A549 (cell line): ENCODE measurements at regions not wholly inside any gene's neighbourhood (a gene's known extent, or its start where the extent isn't known, plus 50 kb on each side); places are given as distances from the start of the nearest gene placed in this dataset.

Experiments
- ATAC-seq, 2 experiments: fragments of 200-7000 bp in 1 of 2; fragments of >200 bp in 1 of 2; cut with Nextera tagmentation in 1 of 2; cut with Tn5 transposase in 1 of 2; 3 replicates each; pipeline versions ENCODE4 v1.8.0 to v1.9.1; 2018 to 2020; ENCODE audit warnings: mild to moderate bottlenecking in 1 of 2, moderate library complexity in 1 of 2
- CTCF ChIA-PET: fragments of 300-600 bp; sonication (Branson Sonifier 250); formaldehyde crosslinking; extraction: SDS; loops from one replicate; lab custom pipeline; 2021; ENCODE audit warnings: antibody characterized with exemption, inconsistent platforms; lab: Yijun Ruan, JAX
- POLR2A ChIA-PET: fragments of 350-600 bp; formaldehyde crosslinking; extraction: SDS; loops from one replicate; lab custom pipeline; 2021; ENCODE audit warnings: antibody characterized with exemption, inconsistent platforms; lab: Yijun Ruan, JAX
- DNase-seq, 2 experiments: peaks; one replicate each; pipeline versions ENCODE4 v3.0.0 to v3.0.0-alpha.2; 2011 to 2016; ENCODE audit warnings: low read depth in 1 of 2, low spot score in 1 of 2
- FAIRE-seq: peaks from 2 replicates; lab custom pipeline; 2011; peaks lifted over from hg19 to GRCh38; lab: Jason Lieb, UNC
- H3K27ac ChIP-seq, 2 experiments: fragments of >200 bp; sonication (Bioruptor Twin); formaldehyde crosslinking; 3 replicates each; pipeline ENCODE4 v1.5.1; 2016 to 2017
- H3K4me1 ChIP-seq: fragments of >200 bp; sonication (Bioruptor Twin); formaldehyde crosslinking; 3 replicates; pipeline ENCODE4 v1.6.1; 2016
- H3K4me2 ChIP-seq: fragments of >200 bp; sonication (Bioruptor Twin); formaldehyde crosslinking; 3 replicates; pipeline ENCODE4 v1.6.1; 2016
- H3K4me3 ChIP-seq: fragments of >200 bp; sonication (Bioruptor Twin); formaldehyde crosslinking; 3 replicates; pipeline ENCODE4 v1.5.1; 2016
- H3K9me3 ChIP-seq: fragments of >200 bp; sonication (Bioruptor Twin); formaldehyde crosslinking; 3 replicates; pipeline ENCODE4 v1.6.1; 2016
- CBX2 ChIP-seq: fragments of 200-600 bp; sonication (generic); IDR thresholded peaks from 2 replicates; pipeline ENCODE4 v1.6.1; 2016; ENCODE audit warnings: low read depth, mild to moderate bottlenecking, borderline replicate concordance
- CBX8 ChIP-seq: fragments of 200-600 bp; sonication (generic); IDR thresholded peaks from 2 replicates; pipeline ENCODE4 v1.6.1; 2016
- CHD2 ChIP-seq: fragments of 150-350 bp; IDR thresholded peaks from 2 replicates; pipeline ENCODE4 v1.6.1; 2014; ENCODE audit warnings: low read length; ENCODE audit not compliant: partially characterized antibody
- CTCF ChIP-seq: fragments of >200 bp; sonication (Bioruptor Twin); formaldehyde crosslinking; IDR thresholded peaks from 3 replicates; pipeline ENCODE4 v1.5.1; 2016
- EHMT2 ChIP-seq: fragments of 200-600 bp; sonication (generic); IDR thresholded peaks from 2 replicates; pipeline ENCODE4 v1.6.1; 2016; ENCODE audit warnings: antibody characterized with exemption, low read depth, mild to moderate bottlenecking, moderate library complexity
- ESRRA ChIP-seq: fragments of 150-350 bp; IDR thresholded peaks from 2 replicates; pipeline ENCODE4 v1.6.1; 2014; ENCODE audit warnings: mild to moderate bottlenecking, low read length, borderline replicate concordance
- FOSL2 ChIP-seq, 2 experiments: fragments of 450-650 bp in 1 of 2; fragments of >200 bp in 1 of 2; sonication (Bioruptor Twin) in 1 of 2; formaldehyde crosslinking; IDR thresholded peaks; 2 replicates each; pipeline versions ENCODE4 v1.5.0 to v1.6.1; 2016 to 2020; ENCODE audit warnings: mild to moderate bottlenecking in 1 of 2, moderate library complexity in 1 of 2
- FOXS1 ChIP-seq: fragments of 250-450 bp; sonication (Bioruptor Pico); IDR thresholded peaks from 2 replicates; pipeline ENCODE4 v1.5.0; 2020; ENCODE audit warnings: mild to moderate bottlenecking, moderate library complexity
- GATA3 ChIP-seq: IDR thresholded peaks from 2 replicates; pipeline ENCODE4 v1.6.1; 2012; ENCODE audit warnings: borderline replicate concordance
- HEYL ChIP-seq: fragments of 250-450 bp; sonication (Bioruptor Pico); IDR thresholded peaks from 2 replicates; pipeline ENCODE4 v1.8.0; 2021; ENCODE audit warnings: mild to moderate bottlenecking, moderate library complexity
- HOXB13 ChIP-seq: fragments of 250-450 bp; sonication (Bioruptor Pico); IDR thresholded peaks from 2 replicates; pipeline ENCODE4 v1.5.0; 2020; ENCODE audit warnings: low read depth, mild to moderate bottlenecking, moderate library complexity
- HOXB5 ChIP-seq: fragments of 250-450 bp; sonication (Bioruptor Pico); IDR thresholded peaks from 2 replicates; pipeline ENCODE4 v1.5.0; 2020; ENCODE audit warnings: mild to moderate bottlenecking, moderate library complexity
- JUN ChIP-seq, 2 experiments: fragments of >200 bp; sonication (Bioruptor Twin); formaldehyde crosslinking; IDR thresholded peaks; 2 replicates in 1 of 2; 3 replicates in 1 of 2; pipeline ENCODE4 v1.6.1; 2016 to 2017
- KDM1A ChIP-seq: fragments of 200-600 bp; sonication (generic); IDR thresholded peaks from 2 replicates; pipeline ENCODE4 v1.6.1; 2016; ENCODE audit warnings: low read depth, mild to moderate bottlenecking
- KDM5A ChIP-seq: fragments of 200-600 bp; sonication (generic); IDR thresholded peaks from 2 replicates; pipeline ENCODE4 v1.6.1; 2016; ENCODE audit warnings: antibody characterized with exemption, mild to moderate bottlenecking
- MAX ChIP-seq: IDR thresholded peaks from 2 replicates; pipeline ENCODE4 v1.6.1; 2012
- NFE2L2 ChIP-seq: fragments of 150-350 bp; conservative IDR thresholded peaks from 2 replicates; pipeline ENCODE4 v1.6.1; 2014; ENCODE audit warnings: low read length
- RAD21 ChIP-seq, 2 experiments: fragments of >200 bp in 1 of 2; sonication (Bioruptor Twin) in 1 of 2; formaldehyde crosslinking in 1 of 2; IDR thresholded peaks in 1 of 2; conservative IDR thresholded peaks in 1 of 2; 2 replicates in 1 of 2; 3 replicates in 1 of 2; pipeline ENCODE4 v1.6.1; 2012 to 2018; ENCODE audit warnings: inconsistent platforms in 1 of 2
- RARB ChIP-seq: fragments of 250-450 bp; sonication (Bioruptor Pico); IDR thresholded peaks from 2 replicates; pipeline ENCODE4 v1.8.0; 2021; ENCODE audit warnings: mild to moderate bottlenecking, moderate library complexity
- REST ChIP-seq: fragments of 200-600 bp; sonication (generic); IDR thresholded peaks from 2 replicates; pipeline ENCODE4 v1.6.1; 2016; ENCODE audit warnings: antibody characterized with exemption, mild to moderate bottlenecking, moderate library complexity
- RNF2 ChIP-seq: fragments of 200-600 bp; sonication (generic); IDR thresholded peaks from 2 replicates; pipeline ENCODE4 v1.6.1; 2016; ENCODE audit warnings: low read depth, mild to moderate bottlenecking, antibody characterized with exemption, moderate library complexity, borderline replicate concordance
- SMC3 ChIP-seq: fragments of >200 bp; sonication (Bioruptor Twin); formaldehyde crosslinking; IDR thresholded peaks from 3 replicates; pipeline ENCODE4 v1.6.1; 2018; ENCODE audit warnings: inconsistent platforms
- TP53 ChIP-seq: fragments of 250-450 bp; sonication (Bioruptor Pico); IDR thresholded peaks from 2 replicates; pipeline ENCODE4 v1.5.0; 2021; ENCODE audit warnings: mild to moderate bottlenecking, moderate library complexity
- USF2 ChIP-seq: fragments of 450-650 bp; IDR thresholded peaks from 2 replicates; pipeline ENCODE4 v1.6.1; 2014; ENCODE audit warnings: antibody characterized with exemption
- ZC3H11A ChIP-seq: fragments of 450-650 bp; IDR thresholded peaks from 2 replicates; pipeline ENCODE4 v1.6.1; 2014; ENCODE audit warnings: antibody characterized with exemption, mild to moderate bottlenecking
- WGBS: methylation state at CpG from one replicate; pipeline ENCODE4 v1.1.6; 2017; ENCODE audit errors: missing lambda C conversion rate; 5-methylcytosine and 5-hydroxymethylcytosine counted together

GRCh38 chr14:48853159-48853558 lies 733.0 kb downstream of the RPS29 start:
- CTCF ChIA-PET: interaction anchor here (0.6 kb wide), 3 partner anchors 92 to 1031 kb away, joined by 3 to 4 read pairs (median 3); no protein-coding TSS in a partner anchor
- ATAC-seq: no peak
- WGBS: 24% methylated on average over 5 of the region's 5 CpGs
- TF ChIP-seq TP53 (no peak), CHD2 (no peak), RNF2 (no peak), REST (no peak), FOXS1 (CRISPR knock-in tag) (no peak)
- DNase-seq: no peak
- Histone ChIP-seq H3K9me3 (no peaks in the 10 kb centered on the region), H3K4me2 (no peak overlapping the region), H3K4me1 (no peaks in the 10 kb centered on the region), H3K27ac (no peak overlapping the region), H3K4me3 (no peak overlapping the region)
- FAIRE-seq: no peak
- POLR2A ChIA-PET: no interaction called here

GRCh38 chr14:48849741-48850322 lies 736.3 kb downstream of the RPS29 start:
- no peak for DNase-seq
- no peak for TF ChIP-seq MAX
- TF ChIP-seq RARB (CRISPR knock-in tag): no peak
- TF ChIP-seq ESRRA: no peak
- no peak for TF ChIP-seq EHMT2
- no peak for TF ChIP-seq NFE2L2
- no peak for TF ChIP-seq SMC3
- no peak for TF ChIP-seq CBX2
- TF ChIP-seq HOXB13 (CRISPR knock-in tag): no peak
- no peak for TF ChIP-seq KDM1A
- no peak for TF ChIP-seq FOSL2 (IDR thresholded peaks at IDR 0.05)
- no peak for TF ChIP-seq FOSL2 (CRISPR knock-in tag; IDR thresholded peaks at IDR 0.05)
- TF ChIP-seq JUN (IDR thresholded peaks at IDR 0.05): no peak
- FAIRE-seq: no peak
- ChIA-PET CTCF (no interaction called here), POLR2A (no interaction called here)
- H3K4me3 ChIP-seq: no peak overlapping the region
- 0% methylated on average over 2 of the region's 2 CpGs for WGBS
- no peak overlapping the region for H3K4me2 ChIP-seq
- no peaks in the 10 kb centered on the region for H3K4me1 ChIP-seq
- no peaks in the 10 kb centered on the region for H3K9me3 ChIP-seq
- no peak for ATAC-seq
- no peak overlapping the region for H3K27ac ChIP-seq

- DNase-seq: no peak
- no peak for FAIRE-seq
- no peak overlapping the region for H3K27ac ChIP-seq
- H3K9me3 ChIP-seq: no peaks in the 10 kb centered on the region
- no peak overlapping the region for H3K4me2 ChIP-seq
- no peak for ATAC-seq
- ChIA-PET CTCF (no interaction called here), POLR2A (no interaction called here)
- H3K4me3 ChIP-seq: no peak overlapping the region
- no peaks in the 10 kb centered on the region for H3K4me1 ChIP-seq
- 4% methylated on average over 2 of the region's 2 CpGs for WGBS
- TF ChIP-seq TP53: no peak
- TF ChIP-seq CTCF: no peak
- no peak for TF ChIP-seq GATA3
- no peak for TF ChIP-seq ZC3H11A
- TF ChIP-seq HEYL (CRISPR knock-in tag): no peak
- no peak for TF ChIP-seq HOXB5
- no peak for TF ChIP-seq KDM5A
- TF ChIP-seq REST: no peak
- TF ChIP-seq CBX8: no peak
- no peak for TF ChIP-seq USF2
- no peak for TF ChIP-seq RAD21 (conservative IDR thresholded peaks at IDR 0.05 in 1 of 2, IDR thresholded peaks at IDR 0.05 in 1 of 2)
Measured at GRCh38 chr14:48842785-48843184, 743.4 kb downstream of the RPS29 start.
